ENCODE measurements at regions not wholly inside any gene's neighbourhood (a gene's known extent, or its start where the extent isn't known, plus 50 kb on each side); places are given as distances from the start of the nearest gene placed in this dataset.
A peak's percentile ranks its signal among the peaks of the same experiment; 100 is the strongest.

GRCh38 chr6:14511061-14511586, 393.6 kb downstream of the CD83 start:
- DNase-seq (ENCODE audit: low read depth), result no peak
- TF ChIP-seq CTCF (conservative IDR thresholded peaks at IDR 0.05; ENCODE audit: control insufficient read depth, insufficient read depth, low read depth, low read length), result no peak
- H3K4me3 ChIP-seq (ENCODE audit: control insufficient read depth, low read depth, low read length), result no peak overlapping the region

GRCh38 chr6:14512246-14512645, 394.7 kb downstream of the CD83 start:
- no peak for TF ChIP-seq CTCF (conservative IDR thresholded peaks at IDR 0.05; ENCODE audit: control insufficient read depth, insufficient read depth, low read depth, low read length)
- DNase-seq (ENCODE audit: low read depth), result no peak

GRCh38 chr6:14513496-14514393, 396.2 kb downstream of the CD83 start:
- DNase-seq (ENCODE audit: low read depth), result no peak
- TF ChIP-seq CTCF (conservative IDR thresholded peaks at IDR 0.05; ENCODE audit: control insufficient read depth, insufficient read depth, low read depth, low read length), result no peak

More at GRCh38 chr6:14512246-14512645, 394.7 kb downstream of the CD83 start:
- H3K4me3 ChIP-seq (ENCODE audit: control insufficient read depth, low read depth, low read length), result no peak overlapping the region

GRCh38 chr6:14516956-14517355, 399.4 kb downstream of the CD83 start:
- H3K4me3 ChIP-seq (ENCODE audit: control insufficient read depth, low read depth, low read length), result no peak overlapping the region
- no peak for TF ChIP-seq CTCF (conservative IDR thresholded peaks at IDR 0.05; ENCODE audit: control insufficient read depth, insufficient read depth, low read depth, low read length)
- DNase-seq (ENCODE audit: low read depth), result peak; percentile 21

More at GRCh38 chr6:14513496-14514393, 396.2 kb downstream of the CD83 start:
- H3K4me3 ChIP-seq (ENCODE audit: control insufficient read depth, low read depth, low read length), result no peak overlapping the region

- no peak overlapping the region for H3K4me3 ChIP-seq (ENCODE audit: control insufficient read depth, low read depth, low read length)
- peak; percentile 38 for DNase-seq (ENCODE audit: low read depth)
- no peak for TF ChIP-seq CTCF (conservative IDR thresholded peaks at IDR 0.05; ENCODE audit: control insufficient read depth, insufficient read depth, low read depth, low read length)
Measured at GRCh38 chr6:14517516-14518105, 400.0 kb downstream of the CD83 start.

GRCh38 chr6:14518515-14519217, 401.1 kb downstream of the CD83 start:
- no peak overlapping the region for H3K4me3 ChIP-seq (ENCODE audit: control insufficient read depth, low read depth, low read length)
- no peak for TF ChIP-seq CTCF (conservative IDR thresholded peaks at IDR 0.05; ENCODE audit: control insufficient read depth, insufficient read depth, low read depth, low read length)
- DNase-seq (ENCODE audit: low read depth), result peak; percentile 89

All from fibroblast of mammary gland (primary cell).